ENCODE measurements at regions not wholly inside any gene's neighbourhood (a gene's known extent, or its start where the extent isn't known, plus 50 kb on each side); places are given as distances from the start of the nearest gene placed in this dataset.

DNA sequence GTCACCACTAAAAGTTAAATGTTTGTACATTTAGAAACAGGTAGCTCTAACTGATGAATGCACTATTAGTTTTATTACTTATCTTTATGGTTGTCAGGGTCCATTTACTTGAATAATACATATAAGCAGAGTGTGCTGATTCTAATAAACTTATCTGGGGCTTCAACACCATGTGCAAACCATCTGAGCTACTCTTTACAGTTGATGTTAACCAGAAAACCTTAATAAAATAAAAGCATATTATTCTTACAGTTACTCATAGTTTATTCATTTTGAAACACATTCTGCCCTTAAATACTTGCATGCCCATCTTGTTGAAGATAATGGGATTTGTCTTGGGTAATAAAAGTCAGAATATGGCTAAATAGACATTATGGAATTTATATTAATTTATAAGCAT is 1042.2 kb downstream of the EPHA7 start:
- no peak for DNase-seq (ENCODE audit: low read depth in 1 of 2, low spot score in 2 of 2)
- H2BK120ac ChIP-seq (replicated peaks; ENCODE audit: low read depth, low read length), result no peak overlapping the region
- H3K23me2 ChIP-seq (ENCODE audit: low read depth, low read length), result no peaks in the 10 kb centered on the region
- no peak overlapping the region for H2AFZ ChIP-seq (ENCODE audit: low read length)
- no peak overlapping the region for H2BK15ac ChIP-seq (ENCODE audit: low read length)
- no peak overlapping the region for H4K91ac ChIP-seq (replicated peaks; ENCODE audit: insufficient read length, low read length)
- H3K9ac ChIP-seq (replicated peaks in 1 of 4; ENCODE audit: extremely low read depth in 1 of 4, low read depth in 3 of 4, low read length in 3 of 4), result no peak overlapping the region
- no peaks in the 10 kb centered on the region for H4K20me1 ChIP-seq (replicated peaks in 1 of 2; ENCODE audit: control insufficient read depth in 1 of 2, insufficient read depth in 2 of 2, low read length in 2 of 2)
- TF ChIP-seq ZNF274 (IDR thresholded peaks at IDR 0.05; ENCODE audit: borderline replicate concordance, extremely low read depth, low read length), result no peak
- TF ChIP-seq, protein P1, sequence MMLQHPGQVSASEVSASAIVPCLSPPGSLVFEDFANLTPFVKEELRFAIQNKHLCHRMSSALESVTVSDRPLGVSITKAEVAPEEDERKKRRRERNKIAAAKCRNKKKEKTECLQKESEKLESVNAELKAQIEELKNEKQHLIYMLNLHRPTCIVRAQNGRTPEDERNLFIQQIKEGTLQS (IDR thresholded peaks at IDR 0.05; ENCODE audit: insufficient read depth, low read depth, low read length), result no peak
- no peak for TF ChIP-seq JUND (IDR thresholded peaks at IDR 0.05; ENCODE audit: low read length)
- TF ChIP-seq MAFK (IDR thresholded peaks at IDR 0.05; ENCODE audit: low read depth, low read length), result no peak
- no peak for TF ChIP-seq GTF2F1 (IDR thresholded peaks at IDR 0.05; ENCODE audit: borderline replicate concordance, low read depth, low read length)
- no peak for TF ChIP-seq KDM5A (IDR thresholded peaks at IDR 0.05; ENCODE audit: low read length)
- TF ChIP-seq SRF (IDR thresholded peaks at IDR 0.05; ENCODE audit: low read depth, low read length), result no peak
- no peak for TF ChIP-seq HDAC6 (IDR thresholded peaks at IDR 0.05; ENCODE audit: low read depth, low read length)
- no peak for TF ChIP-seq SIRT6 (IDR thresholded peaks at IDR 0.05; ENCODE audit: low read length)
- H3K4me3 ChIP-seq (ENCODE audit: extremely low read depth in 1 of 4, insufficient read depth in 2 of 4, low read depth in 3 of 4, low read length in 4 of 4), result no peak overlapping the region
- no peak overlapping the region for H3K27ac ChIP-seq (ENCODE audit: low read depth, low read length)
- no peak overlapping the region for H3K14ac ChIP-seq (ENCODE audit: insufficient read length)
- H2BK12ac ChIP-seq (ENCODE audit: low read depth, low read length), result no peak overlapping the region
- POLR2A ChIA-PET (ENCODE audit: partially characterized antibody), result no interaction called here
- H3K36me3 ChIP-seq (ENCODE audit: control insufficient read depth in 2 of 4, insufficient read depth in 4 of 4, low read length in 3 of 4), result no peaks in the 10 kb centered on the region
- no peak overlapping the region for H3K18ac ChIP-seq (ENCODE audit: extremely low read depth, low read length)
- no peak overlapping the region for H4K5ac ChIP-seq (ENCODE audit: insufficient read length, low read depth, low read length)
- no peaks in the 10 kb centered on the region for H3K27me3 ChIP-seq (replicated peaks in 1 of 4; ENCODE audit: control insufficient read depth in 3 of 4, extremely low read depth in 1 of 4, insufficient read depth in 3 of 4, low read length in 3 of 4)
- FAIRE-seq, result no peak
- no peak overlapping the region for H2BK20ac ChIP-seq (ENCODE audit: low read length)
- no peak overlapping the region for H2BK5ac ChIP-seq (ENCODE audit: low read depth, low read length)
- CTCF ChIA-PET (ENCODE audit: partially characterized antibody), result no interaction called here
- H3K4me1 ChIP-seq (replicated peaks in 1 of 4; ENCODE audit: control insufficient read depth in 3 of 4, insufficient read depth in 4 of 4, low read length in 3 of 4), result no peaks in the 10 kb centered on the region
- no peak overlapping the region for H3K4ac ChIP-seq (replicated peaks; ENCODE audit: insufficient read length, low read depth, low read length)
- H3K23ac ChIP-seq (ENCODE audit: insufficient read length), result no peak overlapping the region
- H3K79me1 ChIP-seq (ENCODE audit: low read depth, low read length), result no peaks in the 10 kb centered on the region
- no peak overlapping the region for H3K4me2 ChIP-seq (ENCODE audit: insufficient read depth in 1 of 2, low read depth in 2 of 2, low read length in 2 of 2)
- H2AK5ac ChIP-seq (ENCODE audit: low read depth, low read length), result no peak overlapping the region
- H3K9me3 ChIP-seq (ENCODE audit: insufficient read depth in 2 of 2, low read depth in 1 of 2, low read length in 1 of 2), result no peaks in the 10 kb centered on the region
- H3K79me2 ChIP-seq (ENCODE audit: control insufficient read depth in 1 of 2, insufficient read depth in 2 of 2, low read length in 2 of 2), result no peaks in the 10 kb centered on the region
- H3K56ac ChIP-seq (replicated peaks; ENCODE audit: insufficient read length, low read depth, low read length), result no peak overlapping the region
- no peak overlapping the region for H4K8ac ChIP-seq (ENCODE audit: extremely low read depth, insufficient read depth, low read length)

Data from H1 (cell line).